ENCODE measurements at regions not wholly inside any gene's neighbourhood (a gene's known extent, or its start where the extent isn't known, plus 50 kb on each side); places are given as distances from the start of the nearest gene placed in this dataset.

DNA sequence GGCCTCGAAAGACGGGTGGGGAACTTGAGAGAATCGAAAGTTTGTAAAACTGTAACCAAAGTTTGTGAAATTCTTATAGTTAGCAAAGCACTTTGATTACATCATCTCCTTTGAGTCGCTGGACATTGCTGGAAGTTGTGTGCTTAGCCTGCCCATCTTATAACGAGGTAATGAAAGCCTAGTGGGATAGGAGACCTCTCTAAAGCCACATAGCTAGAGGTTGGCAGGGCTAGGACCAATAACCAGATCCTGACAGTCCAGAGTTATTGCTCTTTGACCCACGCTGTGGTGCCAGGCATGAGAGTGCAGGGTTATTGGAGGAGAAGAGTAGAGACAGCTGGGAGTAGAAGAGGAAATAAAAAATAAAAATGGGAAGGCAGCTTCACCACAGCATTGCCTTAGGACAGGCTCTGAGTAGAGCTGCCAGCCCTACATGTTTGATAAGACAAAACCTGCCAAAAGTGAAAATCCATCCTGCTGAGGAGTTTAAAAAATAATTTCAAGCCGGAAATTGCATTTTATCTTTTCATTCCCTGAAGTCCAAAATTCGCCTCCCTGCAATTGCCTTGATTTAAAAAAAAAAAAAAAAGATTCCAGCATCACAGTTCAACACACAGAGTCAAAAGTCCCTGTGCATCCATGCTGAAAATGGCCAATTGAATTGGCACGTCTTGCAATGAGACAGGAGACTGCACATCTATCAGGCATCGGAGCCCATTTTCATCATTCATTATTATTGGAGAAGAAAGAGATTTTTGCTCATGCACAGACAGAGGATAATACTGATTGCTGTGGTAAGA is 225.5 kb upstream of the POU2AF2 start:
- no peak for DNase-seq

- DNase-seq: no peak
These were observed 226.1 kb upstream of the POU2AF2 start for GRCh38 chr11:111019451-111019850.

- DNase-seq: no peak
These were observed 227.0 kb upstream of the POU2AF2 start for GRCh38 chr11:111018566-111018965.

GRCh38 chr11:111012491-111012890 is 233.0 kb upstream of the POU2AF2 start:
- no peak for DNase-seq

GRCh38 chr11:111011275-111011594 is 234.3 kb upstream of the POU2AF2 start:
- DNase-seq: no peak

DNA sequence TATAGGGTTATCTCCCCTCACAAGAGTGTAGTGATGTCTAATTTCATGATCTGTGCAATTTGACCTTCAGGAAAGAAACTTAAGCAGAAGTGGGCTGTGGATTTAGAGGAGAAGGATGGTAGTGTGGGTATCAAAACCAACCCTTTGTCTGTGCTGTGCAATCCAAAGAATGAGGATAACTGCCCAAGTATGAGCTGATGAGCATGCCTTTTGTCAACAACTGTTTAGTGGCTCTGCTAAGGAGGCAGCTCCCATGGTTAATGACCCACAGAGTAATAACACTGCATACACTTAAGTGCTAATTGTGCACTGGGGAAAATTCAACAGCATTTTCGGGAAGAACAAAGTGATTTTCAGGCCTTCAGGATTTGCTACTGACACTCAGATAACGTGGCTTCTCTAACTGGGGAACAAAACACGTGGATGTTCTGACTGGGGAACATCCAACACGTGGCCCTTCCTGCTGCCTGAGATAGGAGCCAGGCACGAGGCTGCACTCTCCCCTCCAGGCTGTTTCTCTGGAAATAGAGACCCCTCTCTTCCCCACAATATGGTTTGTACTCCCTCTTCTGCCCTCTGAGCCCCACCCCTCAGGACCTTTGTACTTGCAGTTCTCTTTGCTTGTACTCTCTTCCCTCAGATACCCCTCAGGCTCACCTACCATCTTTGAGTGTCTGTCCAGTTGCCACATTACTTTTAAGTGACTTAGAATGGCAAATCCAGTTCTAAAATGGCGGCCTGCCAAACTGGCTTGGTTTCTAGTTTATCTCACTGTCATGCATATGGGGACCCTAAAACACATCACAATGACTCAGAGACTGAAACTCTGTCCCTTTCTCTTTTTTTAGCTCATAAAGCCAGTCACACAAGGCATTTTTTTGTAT is 234.9 kb upstream of the POU2AF2 start:
- no peak for DNase-seq

GRCh38 chr11:111006227-111006626 is 239.3 kb upstream of the POU2AF2 start:
- no peak for DNase-seq

DNA sequence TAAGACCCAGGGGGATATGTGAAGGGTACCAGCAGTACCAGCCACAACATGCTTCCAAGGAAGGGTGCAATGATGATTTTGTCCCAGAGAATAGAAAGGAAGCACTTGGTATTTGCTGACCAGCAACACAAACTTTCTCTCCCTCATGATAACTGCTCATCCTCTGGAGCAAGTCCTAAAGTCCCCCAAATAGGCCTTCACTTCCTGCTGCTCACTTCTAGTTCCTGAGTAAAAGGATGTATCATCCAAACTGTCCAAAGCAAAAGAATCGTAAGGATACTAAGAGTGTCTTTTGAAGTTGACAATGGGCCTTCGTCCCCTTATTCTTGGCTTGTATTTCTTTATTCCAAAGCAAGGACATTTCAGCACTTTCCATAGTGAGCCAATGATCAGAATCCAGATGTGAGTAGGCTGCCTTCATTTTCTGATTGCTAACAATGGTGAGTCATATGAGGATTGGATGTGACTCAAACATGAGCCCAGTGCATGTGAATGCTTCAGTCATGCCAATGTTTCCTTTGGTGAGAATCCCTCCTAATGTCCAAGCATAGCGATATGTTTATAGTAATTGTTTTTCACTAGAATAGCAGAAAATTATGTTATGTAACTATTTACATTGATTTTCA is 243.4 kb upstream of the POU2AF2 start:
- DNase-seq: no peak

- DNase-seq: no peak
These were observed 244.5 kb upstream of the POU2AF2 start for GRCh38 chr11:111001081-111001430.

DNA sequence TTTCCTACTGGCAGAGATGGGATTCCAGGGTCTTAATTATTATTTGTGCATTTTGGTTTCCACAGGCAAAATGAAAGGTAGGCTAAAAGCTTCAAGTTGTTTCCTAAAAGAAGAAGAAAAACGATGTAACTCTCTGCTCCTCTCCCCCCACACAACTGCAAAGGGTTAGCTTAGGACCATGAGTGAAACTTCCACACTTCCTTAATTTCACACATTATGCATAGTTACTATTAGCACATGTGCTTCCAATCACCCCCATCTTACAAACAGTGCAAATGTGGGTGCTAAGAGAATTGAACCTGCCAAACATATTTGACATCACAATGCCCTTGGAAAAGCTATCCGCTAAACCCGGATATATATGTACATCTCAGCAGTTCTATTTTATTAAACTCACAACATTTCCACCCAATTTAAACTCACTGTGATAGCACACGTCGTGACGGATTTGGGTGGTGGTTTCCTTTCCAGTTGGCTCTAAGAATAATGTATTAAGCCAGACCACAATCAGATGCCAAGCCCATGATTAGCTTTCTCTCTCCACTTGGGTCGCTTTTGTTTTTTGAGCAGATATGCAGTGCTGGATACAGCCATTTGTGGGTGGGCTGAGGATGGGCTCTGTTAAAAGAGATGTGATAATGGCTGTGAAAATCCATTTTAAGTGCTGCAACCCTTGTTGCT is 245.0 kb upstream of the POU2AF2 start:
- DNase-seq: no peak

DNA sequence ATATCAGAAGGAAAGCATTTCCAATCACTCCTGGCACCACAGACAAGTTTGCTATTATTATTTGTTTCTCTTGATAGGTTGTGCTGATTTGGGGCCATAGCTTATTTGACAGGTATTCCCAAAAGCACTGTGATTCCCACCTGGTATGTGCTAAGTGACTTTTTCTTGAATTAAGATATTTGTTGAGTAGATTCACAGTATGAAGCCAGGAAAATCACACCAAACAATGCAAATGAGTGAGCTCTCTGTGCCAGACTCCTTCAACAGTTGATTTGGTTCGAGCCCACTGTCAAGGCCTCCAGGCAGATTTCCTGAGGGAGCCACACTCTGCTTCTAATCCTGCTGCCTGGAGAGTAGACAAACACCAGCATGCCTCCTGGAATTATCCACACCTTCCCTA is 253.0 kb upstream of the POU2AF2 start:
- DNase-seq: no peak

- no peak for DNase-seq
These were observed 253.7 kb upstream of the POU2AF2 start for GRCh38 chr11:110991661-110992355.

GRCh38 chr11:110990311-110990710 is 255.2 kb upstream of the POU2AF2 start:
- DNase-seq: no peak

GRCh38 chr11:110989428-110990133 is 255.9 kb upstream of the POU2AF2 start:
- no peak for DNase-seq

DNA sequence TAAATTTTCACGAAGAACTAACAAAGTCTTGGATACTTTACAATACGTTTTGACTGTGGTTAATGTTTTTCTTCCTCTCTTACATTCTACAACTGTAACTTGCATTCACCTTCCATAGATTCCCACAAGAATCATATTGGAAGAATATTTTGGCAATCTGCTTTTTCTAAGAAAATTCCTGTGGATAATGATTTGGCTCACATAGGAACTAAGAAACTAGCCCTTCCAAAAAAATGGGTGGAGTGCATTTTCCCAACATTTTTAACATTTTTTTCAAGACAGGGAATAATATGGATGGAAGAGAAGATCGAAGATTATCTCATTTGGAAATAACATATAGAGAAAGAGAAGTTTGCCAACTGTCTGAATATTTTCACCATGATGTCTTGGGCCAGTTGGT is 256.9 kb upstream of the POU2AF2 start:
- DNase-seq: no peak

DNA sequence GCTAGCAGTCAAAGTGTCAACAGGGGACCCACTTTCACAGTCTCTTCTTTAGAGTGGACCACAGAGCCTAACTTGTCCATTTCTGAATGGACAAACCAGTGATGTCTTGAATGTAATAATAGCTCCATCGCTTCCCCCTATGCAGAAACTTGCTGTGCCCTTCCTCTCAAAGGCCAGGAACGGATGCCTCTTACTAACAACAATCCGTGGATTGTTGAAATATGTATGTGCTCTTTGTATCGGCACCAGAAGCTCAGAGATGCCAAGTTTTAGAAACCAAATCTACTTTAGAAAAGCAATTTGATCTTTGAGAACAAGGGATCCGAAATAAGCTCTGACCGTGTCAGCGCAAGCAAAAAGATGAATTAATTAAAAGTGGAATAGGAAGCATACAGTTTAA is 259.5 kb upstream of the POU2AF2 start:
- no peak for DNase-seq

GRCh38 chr11:110985547-110985946 is 260.0 kb upstream of the POU2AF2 start:
- no peak for DNase-seq

DNA sequence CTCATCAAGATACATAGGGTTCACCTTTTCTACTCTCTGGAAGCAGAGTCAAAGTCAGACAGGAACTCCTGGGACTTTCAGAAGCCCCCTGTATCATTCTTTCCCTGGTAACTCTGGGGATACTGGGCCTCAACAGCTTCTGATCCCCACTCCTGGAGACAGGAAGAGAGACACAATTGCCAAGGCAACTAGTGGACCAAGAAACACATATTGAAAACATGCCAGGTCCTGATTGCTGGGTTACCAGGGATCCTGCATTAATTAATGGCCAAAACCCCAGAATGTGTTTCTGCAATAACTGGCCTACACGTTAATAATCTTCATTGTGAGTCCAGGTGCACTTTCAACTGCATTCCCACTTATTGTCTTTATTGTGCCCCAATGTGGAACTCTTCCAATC is 260.8 kb upstream of the POU2AF2 start:
- no peak for DNase-seq

DNA sequence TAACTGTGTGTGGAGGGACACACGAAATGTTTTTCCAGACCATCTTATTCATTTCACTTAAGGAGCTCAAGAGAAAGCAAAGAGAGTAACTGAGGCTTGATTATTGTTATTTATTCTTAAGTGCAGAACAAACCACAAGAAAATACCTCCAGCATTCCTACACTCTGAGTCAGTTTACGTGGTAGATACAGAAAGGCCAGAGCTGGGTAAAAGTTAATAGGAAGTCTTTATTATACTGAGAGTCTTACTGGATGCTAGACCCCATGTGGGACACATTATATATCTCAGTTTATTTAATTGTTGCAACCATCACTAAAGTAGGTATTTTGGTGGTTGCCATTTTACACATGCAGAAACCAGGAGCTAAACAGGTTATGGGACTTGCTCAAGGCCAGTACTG is 261.4 kb upstream of the POU2AF2 start:
- no peak for DNase-seq

DNA sequence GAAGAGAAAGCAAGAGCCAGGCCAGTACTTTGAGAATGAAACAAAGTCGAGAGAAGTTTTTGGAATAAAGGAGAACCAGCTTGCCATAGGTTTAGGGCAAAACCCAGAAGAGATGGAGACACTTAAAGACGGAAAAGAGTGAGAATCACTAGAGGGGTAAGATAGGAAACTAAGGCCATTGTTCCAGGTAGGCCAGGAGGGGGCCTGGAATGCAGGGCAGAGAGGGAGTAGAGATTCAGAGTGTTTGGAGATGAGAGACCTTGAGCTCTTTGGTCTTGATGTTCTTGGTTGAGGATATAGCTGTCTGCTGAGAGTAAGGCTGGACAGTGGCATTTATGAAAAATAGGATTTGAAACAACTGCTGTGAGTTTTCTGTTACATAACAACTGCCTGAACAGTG is 263.3 kb upstream of the POU2AF2 start:
- no peak for DNase-seq

GRCh38 chr11:110979696-110980095 is 265.8 kb upstream of the POU2AF2 start:
- DNase-seq: no peak

DNA sequence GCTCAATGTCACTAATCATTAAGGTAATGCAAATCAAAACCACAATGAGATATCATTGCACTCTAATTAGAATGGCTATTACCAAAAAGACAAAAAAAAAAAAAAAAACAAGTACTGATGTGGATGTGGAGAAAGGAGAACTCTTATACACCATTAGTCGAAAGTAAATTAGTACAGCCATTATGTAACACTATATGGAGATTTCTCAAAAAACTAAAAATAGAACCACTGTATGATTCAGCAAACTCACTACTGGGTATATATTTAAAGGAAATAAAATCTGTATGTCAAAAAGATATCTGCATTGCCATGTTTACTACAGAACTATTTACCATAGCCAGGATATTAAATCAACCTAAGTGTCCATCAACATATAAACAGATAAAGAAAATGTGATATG is 265.4 kb upstream of the ARHGAP20 start:
- DNase-seq: no peak
